HG03039 (cell line): ENCODE measurements at regions not wholly inside any gene's neighbourhood (a gene's known extent, or its start where the extent isn't known, plus 50 kb on each side); places are given as distances from the start of the nearest gene placed in this dataset.

ENCODE experiments used
- ATAC-seq: cut with Tn5 transposase; IDR thresholded peaks from one replicate; pipeline ENCODE4 v1.9.1; 2021; ENCODE audit warnings: mild to moderate bottlenecking, moderate library complexity; ENCODE audit not compliant: unreplicated experiment

- no peak for ATAC-seq
Observed at GRCh38 chr13:50664951-50665350, 178.5 kb downstream of the DLEU7 start.

DNA sequence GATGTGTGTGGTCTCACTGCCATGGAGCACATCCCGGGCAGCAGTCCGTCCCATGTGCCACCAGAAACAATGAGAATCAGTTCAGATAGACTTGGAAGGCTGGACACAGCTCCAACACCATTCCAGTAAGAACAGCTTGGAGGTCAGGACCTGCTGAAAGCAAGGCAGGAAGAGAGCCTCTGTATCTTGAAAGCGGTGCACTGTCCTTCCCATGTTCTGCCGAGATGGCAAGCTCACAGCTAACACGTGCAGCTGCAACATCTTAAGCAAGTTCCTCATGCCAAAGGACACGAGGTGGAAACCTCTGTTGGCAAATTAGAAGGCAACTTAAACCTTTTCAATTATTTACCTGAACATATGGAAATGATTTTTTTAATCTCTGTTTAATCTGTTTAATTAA lies 175.4 kb downstream of the DLEU7 start:
- no peak for ATAC-seq

DNA sequence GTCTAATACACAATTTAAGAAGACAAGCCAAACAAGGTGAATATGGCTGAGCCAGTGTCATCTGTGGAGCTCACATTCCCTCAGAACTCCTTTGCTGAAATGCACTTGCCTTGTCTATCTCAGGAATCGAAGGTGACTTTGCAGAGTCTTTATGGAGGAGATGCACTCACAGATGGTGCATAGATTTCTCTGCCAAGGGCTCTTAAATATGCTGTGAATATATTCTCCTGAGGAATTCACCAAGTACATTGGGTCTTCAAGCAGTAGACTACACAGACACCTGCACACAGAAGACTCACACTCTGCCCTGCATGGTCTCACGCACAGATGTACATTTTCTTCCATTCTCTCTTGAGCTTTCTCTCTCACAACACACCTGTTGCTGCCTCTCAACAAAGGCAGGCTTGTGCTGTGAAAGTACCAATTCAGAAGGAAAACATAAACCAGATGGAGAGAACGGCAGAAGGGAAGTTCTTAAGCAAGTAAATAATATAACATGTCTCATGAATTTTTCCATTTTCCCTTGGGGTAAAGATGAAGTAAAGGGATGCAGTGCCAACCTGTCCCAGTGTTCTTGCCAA lies 174.7 kb downstream of the DLEU7 start:
- no peak for ATAC-seq

- no peak for ATAC-seq
Observed at GRCh38 chr13:50670272-50670671, 173.2 kb downstream of the DLEU7 start.

GRCh38 chr13:50670847-50671496 lies 172.5 kb downstream of the DLEU7 start:
- no peak for ATAC-seq

DNA sequence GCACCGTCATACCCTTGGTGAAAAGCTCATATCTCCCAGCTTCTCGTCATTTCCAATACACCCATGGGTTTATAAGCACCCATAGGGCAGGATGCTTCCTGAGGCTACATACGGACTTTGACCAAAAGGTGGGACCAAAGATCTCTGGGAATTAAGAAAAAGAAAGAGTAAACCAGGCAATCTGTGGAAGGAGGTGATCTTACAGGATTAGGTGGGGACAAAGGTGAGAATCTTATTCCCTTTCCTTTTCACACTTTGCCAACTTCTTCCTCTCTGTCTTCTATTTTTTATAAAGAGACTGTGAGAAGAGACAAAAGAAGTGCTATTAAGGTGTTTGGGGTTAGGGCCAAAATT lies 172.0 kb downstream of the DLEU7 start:
- ATAC-seq = no peak

- ATAC-seq = no peak
Observed at GRCh38 chr13:50672025-50672424, 171.5 kb downstream of the DLEU7 start.

- no peak for ATAC-seq
Observed at GRCh38 chr13:50675651-50676050, 167.8 kb downstream of the DLEU7 start.

DNA sequence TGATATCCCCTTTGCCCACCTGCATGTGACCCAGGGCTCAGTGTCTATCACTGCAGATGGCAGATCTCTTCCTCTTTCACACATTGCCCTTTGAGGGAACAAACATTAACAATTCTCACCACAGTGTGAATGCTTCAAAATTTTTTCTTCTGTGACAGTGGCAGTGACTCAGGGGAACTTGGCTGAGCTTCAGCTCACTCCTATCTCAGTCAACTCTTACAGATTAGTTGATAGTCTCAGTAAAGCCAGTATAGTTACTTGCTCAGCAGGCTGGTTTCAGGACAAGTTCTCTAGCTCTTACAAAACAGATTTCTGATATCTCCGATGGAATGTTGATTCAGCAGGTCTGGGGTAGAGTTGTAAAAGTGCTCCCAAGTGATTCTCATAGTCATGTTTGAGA lies 166.9 kb downstream of the DLEU7 start:
- ATAC-seq = no peak

DNA sequence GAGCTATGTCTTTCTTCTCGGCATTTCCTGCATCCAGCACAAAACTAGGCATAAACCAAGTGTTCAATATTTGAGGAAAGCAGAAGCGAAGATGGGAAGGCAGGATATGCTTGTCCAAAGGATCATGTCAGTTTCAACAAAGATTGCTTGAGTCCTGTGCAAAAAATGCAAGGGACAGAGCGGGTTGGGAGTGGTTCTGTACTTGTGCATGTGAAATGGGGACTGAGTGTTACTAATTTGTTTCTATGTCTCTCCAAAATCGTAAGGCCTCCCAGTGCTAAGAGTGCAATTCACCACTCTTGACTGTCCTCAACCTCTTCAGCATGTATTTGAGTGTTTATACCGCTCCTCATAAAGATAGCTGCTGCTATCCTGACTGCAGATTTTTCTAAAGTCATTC lies 166.2 kb downstream of the DLEU7 start:
- ATAC-seq = no peak

DNA sequence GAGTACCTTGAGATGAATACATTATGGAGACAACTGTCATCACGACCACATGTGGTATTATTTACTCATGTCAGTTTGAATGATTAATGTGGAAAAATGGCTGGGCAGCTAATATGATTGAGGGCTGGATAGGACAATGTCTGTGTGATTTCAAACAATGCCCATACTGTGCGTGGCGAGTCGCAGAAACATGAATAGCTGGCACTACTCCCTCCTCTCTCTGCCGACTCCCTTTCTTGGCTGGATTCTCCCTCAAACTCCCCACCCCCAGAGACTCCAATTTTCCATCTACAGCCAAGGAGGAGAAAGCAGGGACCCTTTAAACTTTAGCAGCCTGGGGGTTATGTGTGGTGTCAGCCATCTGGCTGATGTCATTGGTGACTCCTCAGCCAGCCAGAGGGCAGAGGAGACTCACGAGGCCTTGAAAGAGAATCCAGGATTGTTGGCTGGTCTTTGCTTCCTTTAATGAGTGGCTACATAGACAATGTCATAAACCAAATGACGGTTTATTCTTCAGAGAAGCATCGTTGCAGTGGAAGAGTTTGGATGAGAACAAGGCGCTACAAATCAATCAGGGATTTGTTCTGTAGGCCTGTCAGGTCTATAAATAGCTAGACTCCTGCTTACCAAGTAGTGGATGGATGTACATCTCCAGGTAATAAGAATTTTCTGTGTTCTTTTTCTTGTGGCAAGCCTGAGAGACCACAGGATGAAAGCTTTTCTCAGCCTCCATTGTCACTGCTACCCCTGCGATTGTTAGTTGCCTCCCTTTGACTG lies 165.6 kb downstream of the DLEU7 start:
- ATAC-seq = no peak

DNA sequence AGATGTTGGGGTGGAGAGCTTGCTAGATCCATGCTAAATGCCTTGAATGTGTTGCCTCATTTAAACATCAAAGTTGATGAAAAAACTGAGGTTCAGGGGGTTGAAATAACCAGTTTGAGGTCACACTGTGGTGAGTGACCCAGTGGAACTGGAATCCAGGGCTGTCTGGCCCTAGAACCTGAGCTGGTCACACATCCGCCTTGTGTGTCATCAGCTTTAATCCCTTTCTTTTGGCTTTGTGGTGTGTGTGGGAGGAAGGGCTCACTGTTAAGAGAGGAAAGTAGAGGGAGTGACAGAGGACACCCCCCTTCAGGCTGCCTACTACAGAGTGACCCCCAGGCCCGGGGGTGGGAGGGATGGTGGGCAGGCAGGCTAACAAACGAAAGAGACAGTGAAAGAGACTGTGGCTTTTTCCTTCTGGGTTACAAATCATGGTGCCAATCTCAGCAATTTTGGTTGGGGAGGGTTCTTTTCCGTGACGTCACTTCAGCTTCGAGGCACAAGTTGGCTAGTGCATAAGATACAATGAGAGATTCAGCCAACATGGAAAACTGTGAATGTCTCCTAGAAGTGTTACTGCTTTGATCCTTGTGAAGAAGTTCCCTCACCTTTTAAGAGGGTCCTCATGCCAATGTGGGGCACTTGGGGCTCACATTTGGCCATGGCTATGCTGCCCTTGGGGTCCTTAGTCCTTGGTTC lies 164.9 kb downstream of the DLEU7 start:
- ATAC-seq = no peak

DNA sequence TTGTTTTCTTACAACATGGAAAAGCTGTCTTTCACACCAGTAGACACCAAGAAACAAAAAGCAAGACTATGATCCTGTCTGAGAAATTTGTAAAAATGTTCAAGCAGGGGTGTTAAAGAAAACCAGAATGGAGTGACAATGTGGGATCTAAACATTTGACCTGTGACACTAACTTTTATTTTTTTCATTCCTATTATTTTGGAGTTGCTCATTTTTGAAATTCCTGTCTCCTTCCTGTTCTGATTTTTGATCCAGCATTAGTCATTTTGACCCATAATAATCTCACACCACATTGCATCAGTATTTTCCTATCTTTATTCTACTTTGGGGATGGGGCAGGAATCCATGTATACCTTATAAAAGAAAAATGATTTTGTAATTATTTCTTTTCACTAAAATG lies 164.2 kb downstream of the DLEU7 start:
- no peak for ATAC-seq

GRCh38 chr13:50682002-50682401 lies 161.5 kb downstream of the DLEU7 start:
- no peak for ATAC-seq

DNA sequence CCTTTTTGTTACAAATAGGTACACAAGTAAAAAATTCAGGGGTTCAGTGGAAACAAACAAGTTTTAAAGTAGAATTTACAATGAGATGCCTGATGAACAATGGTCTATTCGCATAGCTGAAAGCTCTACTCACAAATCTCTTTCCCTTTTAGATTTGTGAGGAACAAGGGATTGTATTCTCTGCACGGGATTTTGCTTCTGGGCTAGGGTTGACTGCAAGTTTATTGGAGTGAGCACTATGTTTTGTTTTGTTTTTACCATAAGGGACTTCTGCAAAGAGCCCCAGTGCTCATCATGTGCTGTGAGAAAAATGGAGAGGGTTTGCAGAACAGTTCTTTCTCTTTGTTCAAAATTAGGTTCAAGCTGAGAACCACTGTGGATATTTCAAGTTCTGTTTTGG lies 160.5 kb downstream of the DLEU7 start:
- ATAC-seq = no peak

DNA sequence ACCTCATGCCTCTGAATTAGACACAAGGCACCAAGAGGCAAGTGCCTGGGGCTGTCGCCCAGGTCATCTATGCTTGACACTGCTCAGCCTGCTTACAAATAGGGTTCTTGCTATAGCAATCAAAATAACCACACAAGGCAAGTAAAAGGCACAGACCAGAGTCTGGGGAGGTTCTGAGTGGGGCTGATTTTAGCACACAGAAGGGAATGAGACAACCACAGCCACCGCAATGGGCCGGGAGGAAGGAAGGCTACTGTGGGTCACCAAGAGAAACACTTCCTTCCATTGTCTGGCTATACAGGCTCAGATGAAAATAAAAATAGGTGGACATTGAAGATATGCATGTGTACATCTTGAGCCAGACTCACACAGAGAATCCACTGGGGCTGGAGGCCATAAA lies 159.1 kb downstream of the DLEU7 start:
- no peak for ATAC-seq

DNA sequence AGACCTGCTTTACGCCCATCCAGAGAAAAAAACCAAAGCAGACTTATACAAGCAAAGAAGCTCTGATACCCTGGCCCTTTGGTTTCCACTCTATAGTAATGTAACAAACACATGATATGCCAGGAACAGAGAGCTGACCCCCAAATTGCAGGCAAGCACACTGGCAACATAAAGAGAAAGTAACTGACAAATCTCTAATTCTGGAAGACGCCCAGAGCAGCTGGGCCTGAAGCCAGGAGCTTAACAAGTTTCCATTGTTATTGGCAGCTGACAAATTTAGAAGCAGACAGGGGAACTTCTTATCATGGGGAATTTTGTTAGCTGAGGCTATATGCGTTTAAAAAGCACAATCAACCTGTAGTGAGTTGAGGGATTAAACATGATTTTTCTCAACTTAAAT lies 158.0 kb downstream of the DLEU7 start:
- no peak for ATAC-seq

DNA sequence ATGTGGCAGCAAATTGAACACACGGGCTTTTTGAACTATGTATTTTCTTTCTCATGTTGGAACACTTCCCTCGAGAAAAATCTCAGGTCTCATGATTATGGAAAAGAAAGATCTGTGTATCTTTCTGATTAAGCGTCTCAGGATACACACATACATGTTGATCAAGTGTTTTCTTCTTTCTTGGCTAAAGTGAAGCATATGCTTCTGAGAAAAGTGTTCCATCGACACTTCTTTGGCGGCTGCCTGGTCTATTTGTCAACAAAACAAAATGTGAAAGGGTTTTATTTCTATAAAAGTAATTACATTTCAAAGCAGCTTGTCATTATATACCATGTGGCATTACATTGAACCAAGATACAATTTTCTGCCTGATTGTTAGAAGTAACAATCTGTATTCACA lies 157.5 kb downstream of the DLEU7 start:
- ATAC-seq = no peak

DNA sequence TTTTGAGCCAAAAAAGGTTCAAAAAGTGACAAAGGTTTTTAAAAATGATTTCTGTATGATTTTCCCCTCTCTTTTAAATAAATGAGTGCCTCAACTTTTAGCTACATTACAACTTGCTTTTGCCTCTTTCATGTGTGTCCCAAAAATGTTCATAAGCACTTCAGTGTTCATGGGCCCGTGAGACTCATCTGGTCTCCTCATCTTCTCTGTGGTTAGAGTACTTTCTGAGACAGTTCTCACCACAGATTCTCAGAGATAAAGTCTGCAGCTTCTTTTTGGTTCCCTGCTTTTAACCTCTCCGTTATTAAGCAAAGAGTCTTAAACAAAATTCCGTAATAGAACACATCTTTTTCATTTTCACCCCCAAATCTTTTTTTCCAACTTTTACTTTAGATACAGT lies 156.9 kb downstream of the DLEU7 start:
- no peak for ATAC-seq

- no peak for ATAC-seq
Observed at GRCh38 chr13:50687545-50687944, 155.9 kb downstream of the DLEU7 start.

DNA sequence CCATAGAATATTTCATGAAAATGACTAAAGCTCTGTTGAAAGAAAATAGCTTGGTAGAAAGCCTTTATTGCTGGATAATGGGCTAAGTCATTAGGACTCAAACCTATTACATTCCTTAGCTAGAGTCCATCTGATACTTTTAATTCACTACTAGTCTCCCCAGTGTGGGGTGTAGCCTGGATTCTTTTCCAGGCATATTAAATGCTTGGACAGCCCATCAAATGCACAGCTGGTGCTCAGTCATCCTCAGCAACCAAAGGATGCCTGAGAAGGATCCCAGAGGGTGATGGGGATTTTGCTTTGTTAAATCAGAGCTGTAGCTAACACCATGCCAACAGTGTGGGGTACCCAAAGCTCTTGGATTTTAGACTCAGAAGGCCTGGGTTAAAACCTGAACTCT lies 153.5 kb downstream of the DLEU7 start:
- ATAC-seq = no peak

DNA sequence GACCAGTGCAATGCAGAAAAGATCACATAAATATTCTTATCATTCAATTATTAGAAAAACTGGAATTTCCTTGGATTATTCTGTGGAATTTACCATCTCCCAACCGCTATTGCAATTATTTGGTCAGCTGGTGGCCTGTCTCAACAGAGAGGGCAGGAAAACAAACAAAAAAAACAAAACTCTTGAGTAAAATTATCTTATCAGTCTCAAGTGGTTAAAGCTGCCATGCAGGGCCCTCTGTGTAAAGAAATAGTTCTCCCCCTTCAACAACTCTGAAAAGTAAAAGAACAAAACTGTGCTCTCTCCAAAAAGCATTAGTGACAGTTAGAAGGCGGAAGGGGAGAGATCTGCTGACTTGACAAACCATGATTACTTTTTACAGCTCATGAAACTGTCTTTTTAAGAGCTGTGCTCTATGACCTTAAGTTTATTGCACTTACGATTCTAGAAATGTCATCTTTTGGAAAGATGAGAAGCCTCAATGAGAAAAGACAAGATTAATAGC lies 152.3 kb downstream of the DLEU7 start:
- ATAC-seq = no peak
